Mammary epithelial cell (primary cell): ENCODE measurements at regions not wholly inside any gene's neighbourhood (a gene's known extent, or its start where the extent isn't known, plus 50 kb on each side); places are given as distances from the start of the nearest gene placed in this dataset.

Experiments
- EZH2 ChIP-seq: IDR thresholded peaks from 2 replicates; pipeline ENCODE4 v1.6.1; 2012; ENCODE audit warnings: low read length, inconsistent platforms, borderline replicate concordance
- TF ChIP-seq, protein P1 (sequence below), 2 donors: IDR thresholded peaks in 1 of 2; conservative IDR thresholded peaks in 1 of 2; 2 replicates each; pipeline ENCODE4 v1.5.1; 2011 to 2012; ENCODE audit warnings: inconsistent platforms in 2 of 2, low read length in 2 of 2, mild to moderate bottlenecking in 2 of 2, control low read depth in 1 of 2, low read depth in 1 of 2; ENCODE audit not compliant: insufficient read depth in 1 of 2; ENCODE audit errors: extremely low read depth in 1 of 2

DNA sequence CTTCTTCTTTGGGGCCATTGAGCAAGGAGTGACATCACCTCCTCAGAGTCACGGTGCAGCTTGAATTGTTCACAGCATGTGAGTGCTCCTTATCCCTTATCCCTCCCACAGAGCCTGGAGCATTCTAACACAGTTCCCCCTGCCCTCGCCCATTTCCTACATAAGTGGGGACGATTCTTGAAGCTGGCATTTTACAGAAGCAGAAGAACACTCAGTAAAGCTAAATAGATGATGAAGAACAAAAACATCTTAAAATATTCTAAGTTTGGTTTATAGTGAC is 135.8 kb upstream of the APCDD1 start:
- TF ChIP-seq, protein P1, sequence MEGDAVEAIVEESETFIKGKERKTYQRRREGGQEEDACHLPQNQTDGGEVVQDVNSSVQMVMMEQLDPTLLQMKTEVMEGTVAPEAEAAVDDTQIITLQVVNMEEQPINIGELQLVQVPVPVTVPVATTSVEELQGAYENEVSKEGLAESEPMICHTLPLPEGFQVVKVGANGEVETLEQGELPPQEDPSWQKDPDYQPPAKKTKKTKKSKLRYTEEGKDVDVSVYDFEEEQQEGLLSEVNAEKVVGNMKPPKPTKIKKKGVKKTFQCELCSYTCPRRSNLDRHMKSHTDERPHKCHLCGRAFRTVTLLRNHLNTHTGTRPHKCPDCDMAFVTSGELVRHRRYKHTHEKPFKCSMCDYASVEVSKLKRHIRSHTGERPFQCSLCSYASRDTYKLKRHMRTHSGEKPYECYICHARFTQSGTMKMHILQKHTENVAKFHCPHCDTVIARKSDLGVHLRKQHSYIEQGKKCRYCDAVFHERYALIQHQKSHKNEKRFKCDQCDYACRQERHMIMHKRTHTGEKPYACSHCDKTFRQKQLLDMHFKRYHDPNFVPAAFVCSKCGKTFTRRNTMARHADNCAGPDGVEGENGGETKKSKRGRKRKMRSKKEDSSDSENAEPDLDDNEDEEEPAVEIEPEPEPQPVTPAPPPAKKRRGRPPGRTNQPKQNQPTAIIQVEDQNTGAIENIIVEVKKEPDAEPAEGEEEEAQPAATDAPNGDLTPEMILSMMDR (conservative IDR thresholded peaks at IDR 0.05 in 1 of 2, IDR thresholded peaks at IDR 0.05 in 1 of 2; ENCODE audit: extremely low read depth in 1 of 2, insufficient read depth in 1 of 2, low read depth in 1 of 2, low read length in 2 of 2), result no peak
- no peak for TF ChIP-seq EZH2
